ENCODE measurements at regions not wholly inside any gene's neighbourhood (a gene's known extent, or its start where the extent isn't known, plus 50 kb on each side); places are given as distances from the start of the nearest gene placed in this dataset.

DNA sequence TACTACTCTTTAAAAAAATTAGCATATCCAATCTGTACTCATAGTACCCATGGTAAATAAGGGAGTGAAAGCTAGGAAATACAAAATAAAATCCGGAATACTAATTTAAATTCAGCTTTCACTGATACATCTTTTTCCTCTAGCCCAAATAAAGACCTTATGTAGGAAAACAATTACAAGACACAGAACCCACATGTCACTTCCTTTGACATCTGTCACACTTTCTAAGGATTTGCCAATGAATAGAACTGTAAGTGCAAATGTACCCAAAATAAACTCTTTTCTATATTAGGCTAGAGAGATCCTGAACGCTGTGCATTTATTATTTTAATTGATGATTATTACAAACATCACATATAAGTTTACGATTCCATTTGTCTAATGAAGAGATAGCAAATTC, 393.0 kb downstream of the LRRIQ3 start:
- in situ Hi-C loops (cut with MboI), result no loop called here
- 7 to 11% methylated on average over 3 of the region's 3 CpGs for WGBS, 2 experiments (ENCODE audit: low coverage in 1 of 2, low lambda C conversion rate in 2 of 2, missing lambda C conversion rate in 2 of 2)
- H3K9me2 ChIP-seq (ENCODE audit: insufficient read depth), result 0 out of 2 replicates have a peak, but pooled peaks cover 3% of the 10 kb centered on the region
- H3K9me3 ChIP-seq (ENCODE audit: low read depth), result no peaks in the 10 kb centered on the region
- no peak overlapping the region for H3K27ac ChIP-seq
- H3K27me3 ChIP-seq (replicated peaks; ENCODE audit: insufficient read depth), result no peaks in the 10 kb centered on the region
- H3K36me3 ChIP-seq (ENCODE audit: low read depth), result no peaks in the 10 kb centered on the region
- no peak overlapping the region for H3K9ac ChIP-seq
- H3K4me2 ChIP-seq (ENCODE audit: unreplicated experiment), result no peak overlapping the region
- H2AFZ ChIP-seq, result no peak overlapping the region
- DNase-seq, result no peak
- H4K20me1 ChIP-seq (ENCODE audit: insufficient read depth), result no peaks in the 10 kb centered on the region
- TF ChIP-seq EZH2phosphoT487 (IDR thresholded peaks at IDR 0.05; ENCODE audit: insufficient read depth, low read depth) (no peak), EZH2 (IDR thresholded peaks at IDR 0.05; ENCODE audit: insufficient read depth, poor library complexity, severe bottlenecking) (no peak)
- no peaks in the 10 kb centered on the region; the same call in 1 of the 2 replicates for H3K4me1 ChIP-seq (ENCODE audit: insufficient read depth)
- H3F3A ChIP-seq (ENCODE audit: insufficient read depth), result no peaks in the 10 kb centered on the region
- no peaks in the 10 kb centered on the region for H3K79me2 ChIP-seq (ENCODE audit: insufficient read depth)
- no peak overlapping the region for H3K4me3 ChIP-seq

DNA sequence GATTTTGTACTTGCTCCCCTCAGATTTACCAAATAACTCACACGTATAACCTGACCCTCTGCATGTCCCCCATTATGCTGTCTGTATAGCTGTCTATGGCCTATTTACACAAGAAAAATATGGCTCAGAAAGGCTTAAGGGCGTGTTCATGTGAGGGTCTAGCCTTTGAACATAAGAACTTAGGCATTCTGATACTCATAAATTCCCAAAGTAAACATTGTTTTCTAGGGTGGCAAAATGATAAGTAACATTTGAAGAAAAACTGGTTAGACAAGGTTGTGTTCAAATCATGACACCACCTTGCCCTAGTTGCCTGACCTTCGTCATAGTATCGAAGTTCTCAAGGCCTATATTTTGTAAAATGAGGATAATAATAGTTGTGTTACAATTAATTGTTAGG, 394.6 kb downstream of the LRRIQ3 start:
- 35 to 44% methylated on average over 4 of the region's 4 CpGs for WGBS, 2 experiments (ENCODE audit: low coverage in 1 of 2, low lambda C conversion rate in 2 of 2, missing lambda C conversion rate in 2 of 2)
- H4K20me1 ChIP-seq (ENCODE audit: insufficient read depth), result no peaks in the 10 kb centered on the region
- no peak overlapping the region for H3K27ac ChIP-seq

DNA sequence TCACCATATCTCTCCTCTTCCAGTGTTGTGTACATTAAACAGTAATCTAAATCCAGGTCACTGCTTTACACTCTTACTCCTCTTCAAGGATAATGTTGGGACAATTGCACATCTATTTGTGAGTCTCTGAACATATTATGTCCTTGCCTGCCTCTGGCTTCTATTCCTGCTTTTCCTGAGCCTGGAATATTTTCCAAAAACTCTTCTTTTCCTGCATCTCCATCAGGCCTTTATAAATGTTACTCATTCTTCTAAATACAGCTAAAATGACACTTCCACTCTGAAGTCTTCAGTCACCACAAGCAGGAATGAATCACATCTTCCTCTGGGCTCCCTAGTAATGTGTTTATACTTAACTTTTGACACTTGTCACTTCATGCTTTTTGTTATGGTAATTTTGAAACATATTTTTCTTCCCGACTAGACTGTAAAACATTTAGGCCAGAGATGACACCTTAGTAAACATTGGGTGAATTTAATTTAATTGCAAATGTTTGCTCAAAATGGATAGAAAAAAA, 396.0 kb downstream of the LRRIQ3 start:
- no peaks in the 10 kb centered on the region for H3K36me3 ChIP-seq (ENCODE audit: low read depth)
- no peaks in the 10 kb centered on the region for H3K27me3 ChIP-seq (replicated peaks; ENCODE audit: insufficient read depth)
- WGBS, 2 experiments (ENCODE audit: low coverage in 1 of 2, low lambda C conversion rate in 2 of 2, missing lambda C conversion rate in 2 of 2), result 0% methylated on average over 1 of the region's 1 CpG
- no peaks in the 10 kb centered on the region for H3K79me2 ChIP-seq (ENCODE audit: insufficient read depth)
- H3K4me2 ChIP-seq (ENCODE audit: unreplicated experiment), result no peak overlapping the region
- no peak overlapping the region for H3K27ac ChIP-seq
- H3K9ac ChIP-seq, result no peak overlapping the region
- TF ChIP-seq EZH2phosphoT487 (IDR thresholded peaks at IDR 0.05; ENCODE audit: insufficient read depth, low read depth) (no peak), EZH2 (IDR thresholded peaks at IDR 0.05; ENCODE audit: insufficient read depth, poor library complexity, severe bottlenecking) (no peak)
- H3K9me3 ChIP-seq (ENCODE audit: low read depth), result no peaks in the 10 kb centered on the region
- 0 out of 2 replicates have a peak, but pooled peaks cover 3% of the 10 kb centered on the region for H3K9me2 ChIP-seq (ENCODE audit: insufficient read depth)
- no peak overlapping the region for H3K4me3 ChIP-seq
- no peak overlapping the region for H2AFZ ChIP-seq
- in situ Hi-C loops (cut with MboI), result no loop called here
- H3K4me1 ChIP-seq (ENCODE audit: insufficient read depth), result no peaks in the 10 kb centered on the region; the same call in 1 of the 2 replicates
- H4K20me1 ChIP-seq (ENCODE audit: insufficient read depth), result no peaks in the 10 kb centered on the region
- no peak for DNase-seq
- H3F3A ChIP-seq (ENCODE audit: insufficient read depth), result no peaks in the 10 kb centered on the region

More for the DNA sequence above, 394.6 kb downstream of the LRRIQ3 start:
- TF ChIP-seq EZH2phosphoT487 (IDR thresholded peaks at IDR 0.05; ENCODE audit: insufficient read depth, low read depth) (no peak), EZH2 (IDR thresholded peaks at IDR 0.05; ENCODE audit: insufficient read depth, poor library complexity, severe bottlenecking) (no peak)
- no peak overlapping the region for H2AFZ ChIP-seq
- no peaks in the 10 kb centered on the region for H3K9me3 ChIP-seq (ENCODE audit: low read depth)
- 0 out of 2 replicates have a peak, but pooled peaks cover 3% of the 10 kb centered on the region for H3K9me2 ChIP-seq (ENCODE audit: insufficient read depth)
- in situ Hi-C loops (cut with MboI), result no loop called here
- no peaks in the 10 kb centered on the region for H3K79me2 ChIP-seq (ENCODE audit: insufficient read depth)
- no peaks in the 10 kb centered on the region for H3F3A ChIP-seq (ENCODE audit: insufficient read depth)
- H3K9ac ChIP-seq, result no peak overlapping the region
- DNase-seq, result no peak
- no peak overlapping the region for H3K4me2 ChIP-seq (ENCODE audit: unreplicated experiment)
- no peaks in the 10 kb centered on the region for H3K27me3 ChIP-seq (replicated peaks; ENCODE audit: insufficient read depth)
- H3K4me3 ChIP-seq, result no peak overlapping the region
- no peaks in the 10 kb centered on the region for H3K36me3 ChIP-seq (ENCODE audit: low read depth)
- no peaks in the 10 kb centered on the region; the same call in 1 of the 2 replicates for H3K4me1 ChIP-seq (ENCODE audit: insufficient read depth)

DNA sequence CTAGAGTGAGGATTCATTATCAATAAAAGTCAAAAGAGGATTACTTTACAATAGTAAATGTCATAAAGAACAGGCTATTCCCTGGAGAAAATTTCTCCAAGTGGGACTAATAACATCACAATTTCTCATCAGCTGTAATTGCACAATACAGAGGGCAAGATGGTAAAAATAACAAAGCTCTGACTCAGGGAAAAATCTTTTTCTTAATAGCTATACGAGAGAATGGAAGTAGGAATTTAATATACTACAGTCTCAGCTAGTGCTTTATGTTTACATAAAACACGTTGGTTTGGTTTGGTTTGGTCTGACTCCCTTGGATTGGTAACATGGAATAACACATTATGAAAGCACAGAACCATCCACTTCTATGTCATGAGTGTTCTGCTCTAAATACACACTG, 397.6 kb downstream of the LRRIQ3 start:
- H2AFZ ChIP-seq, result no peak overlapping the region
- no peaks in the 10 kb centered on the region for H3K27me3 ChIP-seq (replicated peaks; ENCODE audit: insufficient read depth)
- H3K4me2 ChIP-seq (ENCODE audit: unreplicated experiment), result no peak overlapping the region
- no peaks in the 10 kb centered on the region for H3K9me3 ChIP-seq (ENCODE audit: low read depth)
- no peaks in the 10 kb centered on the region for H3F3A ChIP-seq (ENCODE audit: insufficient read depth)
- in situ Hi-C loops (cut with MboI), result no loop called here
- peak; percentile 58 for DNase-seq
- H3K27ac ChIP-seq, result no peak overlapping the region
- no peak overlapping the region for H3K4me3 ChIP-seq
- no peaks in the 10 kb centered on the region for H4K20me1 ChIP-seq (ENCODE audit: insufficient read depth)
- no peak for TF ChIP-seq EZH2 (IDR thresholded peaks at IDR 0.05; ENCODE audit: insufficient read depth, poor library complexity, severe bottlenecking)
- no peak for TF ChIP-seq EZH2phosphoT487 (IDR thresholded peaks at IDR 0.05; ENCODE audit: insufficient read depth, low read depth)
- H3K36me3 ChIP-seq (ENCODE audit: low read depth), result no peaks in the 10 kb centered on the region
- H3K9ac ChIP-seq, result no peak overlapping the region
- no peaks in the 10 kb centered on the region for H3K79me2 ChIP-seq (ENCODE audit: insufficient read depth)
- WGBS, 2 experiments (ENCODE audit: low coverage in 1 of 2, low lambda C conversion rate in 2 of 2, missing lambda C conversion rate in 2 of 2), result 0 to 2% methylated on average over 2 of the region's 2 CpGs
- 0 out of 2 replicates have a peak, but pooled peaks cover 3% of the 10 kb centered on the region for H3K9me2 ChIP-seq (ENCODE audit: insufficient read depth)
- H3K4me1 ChIP-seq (ENCODE audit: insufficient read depth), result no peaks in the 10 kb centered on the region; the same call in 1 of the 2 replicates

DNA sequence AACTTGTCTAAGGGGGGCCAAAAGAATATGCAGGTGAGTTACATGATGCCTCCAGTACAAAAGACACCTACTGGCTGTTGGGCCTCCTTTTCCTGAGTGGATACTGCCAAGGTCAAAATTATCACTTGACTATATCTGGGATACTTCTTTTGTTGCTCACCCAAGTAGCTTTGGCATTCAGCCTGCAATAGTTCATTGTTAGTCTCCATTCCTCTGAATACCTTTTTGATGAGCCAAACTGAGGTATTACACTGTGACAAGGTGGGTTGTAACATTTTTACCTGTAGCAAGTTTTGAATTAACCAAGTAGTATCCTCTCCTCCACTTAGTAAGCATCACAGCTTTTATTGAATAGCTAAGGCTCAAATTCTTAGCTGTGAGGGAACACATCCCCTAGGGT, 408.0 kb downstream of the LRRIQ3 start:
- Histone ChIP-seq H3K9me2 (ENCODE audit: insufficient read depth) (no peaks in the 10 kb centered on the region), H3K9me3 (ENCODE audit: low read depth) (no peaks in the 10 kb centered on the region), H3K9ac (no peak overlapping the region), H3K4me1 (ENCODE audit: insufficient read depth) (no peaks in the 10 kb centered on the region), H3K79me2 (ENCODE audit: insufficient read depth) (no peaks in the 10 kb centered on the region), H3K36me3 (ENCODE audit: low read depth) (no peaks in the 10 kb centered on the region), H2AFZ (no peak overlapping the region), H3K27ac (no peak overlapping the region), H3K4me2 (ENCODE audit: unreplicated experiment) (no peak overlapping the region), H3K27me3 (replicated peaks; ENCODE audit: insufficient read depth) (no peaks in the 10 kb centered on the region), H3K4me3 (no peak overlapping the region), H3F3A (ENCODE audit: insufficient read depth) (no peaks in the 10 kb centered on the region), H4K20me1 (ENCODE audit: insufficient read depth) (no peaks in the 10 kb centered on the region)
- DNase-seq, result no peak
- in situ Hi-C loops (cut with MboI), result no loop called here
- TF ChIP-seq EZH2phosphoT487 (IDR thresholded peaks at IDR 0.05; ENCODE audit: insufficient read depth, low read depth), result no peak
- TF ChIP-seq EZH2 (IDR thresholded peaks at IDR 0.05; ENCODE audit: insufficient read depth, poor library complexity, severe bottlenecking), result no peak
